GM23338 (cell line): ENCODE measurements at regions not wholly inside any gene's neighbourhood (a gene's known extent, or its start where the extent isn't known, plus 50 kb on each side); places are given as distances from the start of the nearest gene placed in this dataset.

ENCODE experiments used
- ATAC-seq: fragments of 200-7000 bp; cut with Tn5 transposase; 3 replicates; pipeline ENCODE4 v1.9.1; 2020
- DNase-seq: peaks from one replicate; pipeline ENCODE4 v3.0.0-alpha.2; 2015; ENCODE audit warnings: low spot score
- H2AFZ ChIP-seq: fragments of 200-600 bp; sonication (generic); 2 replicates; pipeline ENCODE4 v1.8.0; 2016; ENCODE audit warnings: antibody characterized with exemption, mild to moderate bottlenecking, moderate library complexity
- H3F3A ChIP-seq: fragments of 200-600 bp; sonication (generic); replicated peaks from 2 replicates; pipeline ENCODE4 v1.8.0; 2017; ENCODE audit warnings: antibody characterized with exemption, mixed run types, low read depth
- H3K27ac ChIP-seq: fragments of 200-600 bp; sonication (generic); 2 replicates; pipeline ENCODE4 v1.6.1; 2016; ENCODE audit warnings: low read depth
- H3K27me3 ChIP-seq: fragments of 200-600 bp; sonication (generic); 2 replicates; pipeline ENCODE4 v1.8.0; 2016; ENCODE audit warnings: mild to moderate bottlenecking, mixed run types, moderate library complexity; ENCODE audit not compliant: insufficient read depth
- H3K36me3 ChIP-seq: fragments of 200-600 bp; sonication (generic); 2 replicates; pipeline ENCODE4 v1.8.0; 2016; ENCODE audit warnings: mild to moderate bottlenecking; ENCODE audit not compliant: insufficient read depth
- H3K4me1 ChIP-seq: fragments of 200-600 bp; sonication (generic); 2 replicates; pipeline ENCODE4 v1.8.0; 2016; ENCODE audit warnings: mild to moderate bottlenecking, moderate library complexity; ENCODE audit not compliant: insufficient read depth
- H3K4me2 ChIP-seq: fragments of 200-600 bp; sonication (generic); 2 replicates; pipeline ENCODE4 v1.7.1; 2017; ENCODE audit warnings: mixed run types
- H3K4me3 ChIP-seq: fragments of 200-600 bp; sonication (generic); 2 replicates; pipeline ENCODE4 v1.6.1; 2016; ENCODE audit warnings: mixed run types
- H3K79me2 ChIP-seq: fragments of 200-600 bp; sonication (generic); replicated peaks from 2 replicates; pipeline ENCODE4 v1.8.0; 2017; ENCODE audit warnings: mild to moderate bottlenecking; ENCODE audit not compliant: insufficient read depth
- H3K9me2 ChIP-seq: fragments of 200-600 bp; sonication (generic); 2 replicates; pipeline ENCODE4 v1.8.0; 2017; ENCODE audit not compliant: insufficient read depth
- H4K20me1 ChIP-seq: fragments of 200-600 bp; sonication (generic); replicated peaks from 2 replicates; pipeline ENCODE4 v1.8.0; 2017; ENCODE audit warnings: mild to moderate bottlenecking; ENCODE audit not compliant: insufficient read depth
- H3K27ac Mint-ChIP-seq: 2 replicates; pipeline ENCODE4 v1.8.0; 2020; ENCODE audit warnings: inconsistent platforms, mild to moderate bottlenecking, moderate library complexity, mixed read lengths
- H3K27me3 Mint-ChIP-seq: 3 replicates; pipeline ENCODE4 v1.8.0; 2022; ENCODE audit warnings: low read depth, mild to moderate bottlenecking, moderate library complexity, mixed read lengths, inconsistent platforms; ENCODE audit not compliant: insufficient read depth, poor library complexity
- H3K36me3 Mint-ChIP-seq: 3 replicates; pipeline ENCODE4 v1.8.0; 2021; ENCODE audit warnings: low read depth, mild to moderate bottlenecking, inconsistent platforms, moderate library complexity, mixed read lengths
- H3K4me1 Mint-ChIP-seq: 3 replicates; pipeline ENCODE4 v1.8.0; 2020; ENCODE audit warnings: mild to moderate bottlenecking, inconsistent platforms, mixed read lengths
- H3K4me3 Mint-ChIP-seq: 3 replicates; pipeline ENCODE4 v1.8.0; 2021; ENCODE audit warnings: moderate library complexity, mild to moderate bottlenecking, inconsistent platforms, mixed read lengths
- H3K9me3 Mint-ChIP-seq: 3 replicates; pipeline ENCODE4 v1.8.0; 2020; ENCODE audit warnings: moderate library complexity, mild to moderate bottlenecking, inconsistent platforms, mixed read lengths
- CTCF ChIP-seq, 2 experiments: fragments of 200-600 bp in 1 of 2; sonication (generic) in 1 of 2; conservative IDR thresholded peaks; 2 replicates each; pipeline versions ENCODE4 v1.5.1 to v1.6.1; 2016 to 2017; ENCODE audit warnings: antibody characterized with exemption in 2 of 2, low read depth in 2 of 2, mild to moderate bottlenecking in 2 of 2, moderate library complexity in 1 of 2
- ETS1 ChIP-seq: IDR thresholded peaks from 2 replicates; pipeline ENCODE4 v1.6.1; 2016; ENCODE audit warnings: antibody characterized with exemption
- EZH2 ChIP-seq: fragments of 200-600 bp; sonication (generic); IDR thresholded peaks from one replicate; pipeline ENCODE4 v1.8.0; 2017; ENCODE audit warnings: antibody characterized with exemption, mild to moderate bottlenecking, low read depth; ENCODE audit not compliant: unreplicated experiment
- EZH2phosphoT487 ChIP-seq: fragments of 200-600 bp; sonication (generic); IDR thresholded peaks from one replicate; pipeline ENCODE4 v1.8.1; 2018; ENCODE audit warnings: antibody characterized with exemption; ENCODE audit not compliant: unreplicated experiment
- POLR2AphosphoS5 ChIP-seq: IDR thresholded peaks from 2 replicates; pipeline ENCODE4 v1.6.1; 2016; ENCODE audit warnings: antibody characterized with exemption, low read depth
- STAT1 ChIP-seq: IDR thresholded peaks from one replicate; pipeline ENCODE4 v1.6.1; 2016; ENCODE audit warnings: antibody characterized with exemption; ENCODE audit not compliant: unreplicated experiment
- ZNF331 ChIP-seq: fragments of 250-450 bp; sonication (Bioruptor Pico); IDR thresholded peaks from 2 replicates; pipeline ENCODE4 v1.5.0; 2020; ENCODE audit warnings: low read depth, mild to moderate bottlenecking, moderate library complexity
- ZNF462 ChIP-seq: fragments of 250-450 bp; sonication (Bioruptor Pico); IDR thresholded peaks from 2 replicates; pipeline ENCODE4 v1.5.0; 2020; ENCODE audit warnings: mild to moderate bottlenecking, moderate library complexity

GRCh38 chr7:25831062-25831691 lies 320.8 kb upstream of the NFE2L3 start:
- H3K36me3 ChIP-seq = no peaks in the 10 kb centered on the region
- no peaks in the 10 kb centered on the region for H3F3A ChIP-seq
- Mint-ChIP-seq H3K9me3 (no peaks in the 10 kb centered on the region), H3K27me3 (peaks cover 3% of the 10 kb centered on the region), H3K27ac (no peak overlapping the region), H3K4me1 (peaks cover 31% of the 10 kb centered on the region), H3K36me3 (no peaks in the 10 kb centered on the region), H3K4me3 (no peak overlapping the region)
- H3K4me2 ChIP-seq = peak overlapping the region; percentile 3; the same call in 1 of the 2 replicates
- no peak for TF ChIP-seq EZH2
- no peak for TF ChIP-seq EZH2phosphoT487
- TF ChIP-seq STAT1 = no peak
- TF ChIP-seq ZNF331 (CRISPR knock-in tag) = no peak
- TF ChIP-seq CTCF (conservative IDR thresholded peaks at IDR 0.05; ENCODE audit: low read depth in 2 of 2) = no peak
- peak overlapping the region; percentile 8; the same call in 1 of the 2 replicates for H2AFZ ChIP-seq
- no peak overlapping the region for H3K4me3 ChIP-seq
- ATAC-seq (no peak), DNase-seq (no peak)
- no peaks in the 10 kb centered on the region for H3K9me2 ChIP-seq
- no peaks in the 10 kb centered on the region for H4K20me1 ChIP-seq
- H3K27ac ChIP-seq = no peak overlapping the region
- no peaks in the 10 kb centered on the region for H3K27me3 ChIP-seq
- H3K79me2 ChIP-seq = no peaks in the 10 kb centered on the region
- H3K4me1 ChIP-seq = peaks cover 22% of the 10 kb centered on the region

GRCh38 chr7:25831831-25832411 lies 320.1 kb upstream of the NFE2L3 start:
- no peak overlapping the region for H3K27ac ChIP-seq
- H2AFZ ChIP-seq = peak overlapping the region; percentile 8; the same call in 1 of the 2 replicates
- peaks cover 22% of the 10 kb centered on the region for H3K4me1 ChIP-seq
- DNase-seq (peak; percentile 19), ATAC-seq (peak; percentile 42; the same call in 2 of the 3 replicates)
- H3K4me3 ChIP-seq = no peak overlapping the region
- no peaks in the 10 kb centered on the region for H4K20me1 ChIP-seq
- no peaks in the 10 kb centered on the region for H3K27me3 ChIP-seq
- Mint-ChIP-seq H3K27me3 (peaks cover 3% of the 10 kb centered on the region), H3K36me3 (no peaks in the 10 kb centered on the region), H3K4me3 (no peak overlapping the region), H3K4me1 (peaks cover 31% of the 10 kb centered on the region), H3K27ac (no peak overlapping the region), H3K9me3 (no peaks in the 10 kb centered on the region)
- H3F3A ChIP-seq = no peaks in the 10 kb centered on the region
- peak overlapping the region; percentile 3; the same call in 1 of the 2 replicates for H3K4me2 ChIP-seq
- H3K79me2 ChIP-seq = no peaks in the 10 kb centered on the region
- no peaks in the 10 kb centered on the region for H3K36me3 ChIP-seq
- H3K9me2 ChIP-seq = no peaks in the 10 kb centered on the region
- TF ChIP-seq EZH2 = no peak
- TF ChIP-seq CTCF (conservative IDR thresholded peaks at IDR 0.05; ENCODE audit: low read depth in 2 of 2) = no peak
- TF ChIP-seq POLR2AphosphoS5 = no peak
- no peak for TF ChIP-seq ETS1
- TF ChIP-seq ZNF331 (CRISPR knock-in tag) = no peak
- TF ChIP-seq ZNF462 (CRISPR knock-in tag) = no peak
